OCI-LY1 (cell line): ENCODE measurements at regions not wholly inside any gene's neighbourhood (a gene's known extent, or its start where the extent isn't known, plus 50 kb on each side); places are given as distances from the start of the nearest gene placed in this dataset.

Source experiments
- H2AFZ ChIP-seq: fragments of 200-600 bp; sonication (generic), shearing (Covaris generic); 2 replicates; pipeline ENCODE4 v1.6.0; 2014; ENCODE audit warnings: antibody characterized with exemption, mild to moderate bottlenecking, low read length
- H3F3A ChIP-seq: fragments of 200-600 bp; sonication (generic), shearing (Covaris generic); 2 replicates; pipeline ENCODE4 v1.6.0; 2014; ENCODE audit warnings: mild to moderate bottlenecking, antibody characterized with exemption, low read length, moderate library complexity; ENCODE audit not compliant: insufficient read depth
- H3K27ac ChIP-seq: fragments of 200-600 bp; sonication (generic); 2 replicates; pipeline ENCODE4 v1.5.1; 2014; ENCODE audit warnings: low read length, mixed run types, mild to moderate bottlenecking, low read depth; ENCODE audit not compliant: poor library complexity, severe bottlenecking
- H3K27me3 ChIP-seq: fragments of 200-600 bp; sonication (generic); 2 replicates; pipeline ENCODE4 v1.6.0; 2014; ENCODE audit warnings: antibody characterized with exemption, mild to moderate bottlenecking, low read length, moderate library complexity; ENCODE audit not compliant: insufficient read depth
- H3K36me3 ChIP-seq: fragments of 200-600 bp; sonication (generic); 2 replicates; pipeline ENCODE4 v1.6.1; 2014; ENCODE audit warnings: mild to moderate bottlenecking, antibody characterized with exemption, low read length, moderate library complexity, mixed read lengths; ENCODE audit not compliant: insufficient read depth
- H3K4me1 ChIP-seq: fragments of 200-600 bp; sonication (generic); 2 replicates; pipeline ENCODE4 v1.5.1; 2014; ENCODE audit warnings: mild to moderate bottlenecking, low read length, moderate library complexity; ENCODE audit not compliant: insufficient read depth, severe bottlenecking
- H3K4me2 ChIP-seq: fragments of 200-600 bp; sonication (generic), shearing (Covaris generic); 2 replicates; pipeline ENCODE4 v1.6.1; 2014; ENCODE audit warnings: low read length
- H3K4me3 ChIP-seq: fragments of 200-600 bp; sonication (generic); 2 replicates; pipeline ENCODE4 v1.5.1; 2014; ENCODE audit warnings: low read length, low read depth, mild to moderate bottlenecking, mixed read lengths; ENCODE audit not compliant: poor library complexity, severe bottlenecking
- H3K79me2 ChIP-seq: fragments of 200-600 bp; shearing (Covaris generic); 2 replicates; pipeline ENCODE4 v1.6.1; 2016; ENCODE audit warnings: mixed run types, low read length, mixed read lengths; ENCODE audit not compliant: insufficient read depth
- H3K9ac ChIP-seq: fragments of 200-600 bp; sonication (generic), shearing (Covaris generic); 2 replicates; pipeline ENCODE4 v1.6.1; 2014; ENCODE audit warnings: mild to moderate bottlenecking, low read length, mixed read lengths
- H3K9me2 ChIP-seq: fragments of 200-600 bp; sonication (generic), shearing (Covaris generic); 2 replicates; pipeline ENCODE4 v1.6.1; 2014; ENCODE audit warnings: low read depth, mild to moderate bottlenecking, low read length, mixed read lengths
- H3K9me3 ChIP-seq: fragments of 200-600 bp; shearing (Covaris generic); 2 replicates; pipeline ENCODE4 v1.6.1; 2014; ENCODE audit warnings: low read length, mixed read lengths
- H4K20me1 ChIP-seq: fragments of 200-600 bp; sonication (generic), shearing (Covaris generic); 2 replicates; pipeline ENCODE4 v1.6.0; 2016; ENCODE audit warnings: mild to moderate bottlenecking, low read length; ENCODE audit not compliant: insufficient read depth
- CTCF ChIP-seq: fragments of 200-600 bp; sonication (generic), shearing (Covaris generic); IDR thresholded peaks from 2 replicates; pipeline ENCODE4 v1.5.1; 2017; ENCODE audit warnings: mild to moderate bottlenecking, antibody characterized with exemption, low read length, moderate library complexity, mixed read lengths
- EZH2 ChIP-seq: fragments of 200-600 bp; sonication (generic), shearing (Covaris generic); IDR thresholded peaks from 2 replicates; pipeline ENCODE4 v1.8.0; 2017; ENCODE audit warnings: borderline replicate concordance, mixed run types, mild to moderate bottlenecking, antibody characterized with exemption, low read length, moderate library complexity, mixed read lengths

- no peak overlapping the region for H3K4me3 ChIP-seq
- no peak overlapping the region for H2AFZ ChIP-seq
- H3K27me3 ChIP-seq: no peaks in the 10 kb centered on the region; the same call in 1 of the 2 replicates
- H3K9me2 ChIP-seq: no peaks in the 10 kb centered on the region
- no peaks in the 10 kb centered on the region for H3F3A ChIP-seq
- no peak overlapping the region for H3K4me2 ChIP-seq
- H3K4me1 ChIP-seq: no peaks in the 10 kb centered on the region
- H3K79me2 ChIP-seq: no peaks in the 10 kb centered on the region
- H4K20me1 ChIP-seq: no peaks in the 10 kb centered on the region
- no peak overlapping the region for H3K27ac ChIP-seq
- no peaks in the 10 kb centered on the region for H3K36me3 ChIP-seq
- no peak for TF ChIP-seq EZH2
- no peak for TF ChIP-seq CTCF
- H3K9ac ChIP-seq: no peak overlapping the region
- H3K9me3 ChIP-seq: no peaks in the 10 kb centered on the region
Measured at GRCh38 chr19:27833031-27833430, 1379.9 kb downstream of the UQCRFS1 start.

GRCh38 chr19:27828829-27829228 lies 1384.1 kb downstream of the UQCRFS1 start:
- Histone ChIP-seq H3K27ac (no peak overlapping the region), H3K4me2 (no peak overlapping the region), H3K79me2 (no peaks in the 10 kb centered on the region), H3K9ac (no peak overlapping the region), H3K36me3 (no peaks in the 10 kb centered on the region), H3K4me1 (no peaks in the 10 kb centered on the region), H2AFZ (no peak overlapping the region), H3K9me2 (no peaks in the 10 kb centered on the region), H3K4me3 (no peak overlapping the region), H4K20me1 (no peaks in the 10 kb centered on the region), H3F3A (no peaks in the 10 kb centered on the region), H3K9me3 (no peaks in the 10 kb centered on the region), H3K27me3 (no peaks in the 10 kb centered on the region)
- TF ChIP-seq EZH2 (no peak), CTCF (no peak)

GRCh38 chr19:27824108-27824507 lies 1388.8 kb downstream of the UQCRFS1 start:
- Histone ChIP-seq H3K27me3 (no peaks in the 10 kb centered on the region), H3K36me3 (no peaks in the 10 kb centered on the region), H3K9ac (no peak overlapping the region), H2AFZ (no peak overlapping the region), H3K27ac (no peak overlapping the region), H4K20me1 (no peaks in the 10 kb centered on the region), H3K4me2 (no peak overlapping the region), H3K9me2 (no peaks in the 10 kb centered on the region), H3K4me3 (no peak overlapping the region), H3K79me2 (no peaks in the 10 kb centered on the region), H3K9me3 (no peaks in the 10 kb centered on the region), H3F3A (no peaks in the 10 kb centered on the region), H3K4me1 (no peaks in the 10 kb centered on the region)
- TF ChIP-seq CTCF (no peak), EZH2 (no peak)
